K562 (cell line): ENCODE measurements at regions not wholly inside any gene's neighbourhood (a gene's known extent, or its start where the extent isn't known, plus 50 kb on each side); places are given as distances from the start of the nearest gene placed in this dataset.

Source experiments
- CBFA2T3 ChIP-seq: fragments of 450-650 bp; IDR thresholded peaks from 2 replicates; pipeline ENCODE4 v1.6.1; 2017
- CBX2 ChIP-seq: fragments of 200-600 bp; sonication (generic); IDR thresholded peaks from one replicate; pipeline ENCODE4 v1.6.1; 2012; ENCODE audit warnings: mild to moderate bottlenecking, low read length, inconsistent platforms; ENCODE audit not compliant: insufficient read depth, poor library complexity, severe bottlenecking
- ETS2 ChIP-seq: IDR thresholded peaks from 2 replicates; pipeline ENCODE4 v1.6.1; 2016; ENCODE audit warnings: borderline replicate concordance, missing genetic modification characterization, mild to moderate bottlenecking, moderate library complexity, missing compliant biosample characterization; ENCODE audit not compliant: poor library complexity, severe bottlenecking
- FOSL1 ChIP-seq: fragments of 200-800 bp; sonication (Bioruptor generic); conservative IDR thresholded peaks from 2 replicates; pipeline ENCODE4 v1.6.1; 2016; ENCODE audit warnings: missing genetic modification characterization, missing compliant biosample characterization
- KLF1 ChIP-seq: fragments of 450-650 bp; IDR thresholded peaks from 2 replicates; pipeline ENCODE4 v1.6.1; 2016; ENCODE audit warnings: missing genetic modification characterization, missing compliant biosample characterization
- MAFK ChIP-seq: IDR thresholded peaks from 2 replicates; pipeline ENCODE4 v1.6.1; 2011; ENCODE audit warnings: low read length, improper control_type of control experiment
- NCOR1 ChIP-seq: fragments of 450-650 bp; IDR thresholded peaks from 2 replicates; pipeline ENCODE4 v1.6.1; 2016; ENCODE audit warnings: mild to moderate bottlenecking, moderate library complexity
- NFIC ChIP-seq: fragments of 450-650 bp; IDR thresholded peaks from 2 replicates; pipeline ENCODE4 v1.6.1; 2017; ENCODE audit warnings: mild to moderate bottlenecking, inconsistent platforms
- POLR2B ChIP-seq: fragments of 450-650 bp; IDR thresholded peaks from 2 replicates; pipeline ENCODE4 v1.6.1; 2018; ENCODE audit warnings: low read depth; ENCODE audit not compliant: partially characterized antibody
- RBM39 ChIP-seq: fragments of 200-400 bp; formaldehyde crosslinking; optimal IDR thresholded peaks from 2 replicates; pipeline ENCODE3; 2018; ENCODE audit warnings: low read depth, low read length
- TF ChIP-seq, protein P1 (sequence below): IDR thresholded peaks from 3 replicates; pipeline ENCODE4 v1.6.1; 2011; ENCODE audit warnings: borderline replicate concordance, mild to moderate bottlenecking, moderate library complexity; ENCODE audit not compliant: insufficient read length; ENCODE audit errors: extremely low read depth
- TF ChIP-seq, protein P2 (sequence below), 2 experiments: fragments of 450-650 bp in 1 of 2; sonication (generic) in 1 of 2; formaldehyde crosslinking in 1 of 2; IDR thresholded peaks; 2 replicates each; pipeline versions ENCODE4 v1.7.1 to v1.9.0; 2016 to 2022; ENCODE audit warnings: inconsistent platforms in 1 of 2, mild to moderate bottlenecking in 1 of 2, missing genetic modification reagents in 1 of 2
- TF ChIP-seq, protein P3 (sequence below): fragments of 250-450 bp; sonication (Bioruptor Pico); IDR thresholded peaks from 2 replicates; pipeline ENCODE4 v1.8.0; 2022; ENCODE audit warnings: moderate library complexity, mild to moderate bottlenecking, inconsistent platforms
- TF ChIP-seq, protein P4 (sequence below): fragments of 450-650 bp; IDR thresholded peaks from 2 replicates; pipeline ENCODE4 v1.6.1; 2017; ENCODE audit warnings: mild to moderate bottlenecking, moderate library complexity

DNA sequence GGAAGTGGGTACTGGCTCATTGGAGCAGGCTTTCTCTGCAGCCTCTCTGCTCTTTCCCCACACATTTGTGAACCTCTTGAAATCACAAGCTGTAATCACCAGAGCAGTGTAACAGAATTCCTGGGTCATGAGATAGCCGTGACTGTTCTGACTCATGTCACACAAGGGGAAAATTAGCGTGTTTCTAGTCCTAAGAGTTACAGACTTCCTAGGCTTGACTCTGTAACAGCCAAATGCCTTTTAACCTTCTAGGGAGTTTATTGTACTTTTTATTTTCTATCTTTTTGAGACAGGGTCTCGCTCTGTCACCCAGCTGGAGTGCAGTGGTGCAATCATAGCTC, 54.7 kb upstream of the TRAK1 start (continued):
- TF ChIP-seq, protein P1, sequence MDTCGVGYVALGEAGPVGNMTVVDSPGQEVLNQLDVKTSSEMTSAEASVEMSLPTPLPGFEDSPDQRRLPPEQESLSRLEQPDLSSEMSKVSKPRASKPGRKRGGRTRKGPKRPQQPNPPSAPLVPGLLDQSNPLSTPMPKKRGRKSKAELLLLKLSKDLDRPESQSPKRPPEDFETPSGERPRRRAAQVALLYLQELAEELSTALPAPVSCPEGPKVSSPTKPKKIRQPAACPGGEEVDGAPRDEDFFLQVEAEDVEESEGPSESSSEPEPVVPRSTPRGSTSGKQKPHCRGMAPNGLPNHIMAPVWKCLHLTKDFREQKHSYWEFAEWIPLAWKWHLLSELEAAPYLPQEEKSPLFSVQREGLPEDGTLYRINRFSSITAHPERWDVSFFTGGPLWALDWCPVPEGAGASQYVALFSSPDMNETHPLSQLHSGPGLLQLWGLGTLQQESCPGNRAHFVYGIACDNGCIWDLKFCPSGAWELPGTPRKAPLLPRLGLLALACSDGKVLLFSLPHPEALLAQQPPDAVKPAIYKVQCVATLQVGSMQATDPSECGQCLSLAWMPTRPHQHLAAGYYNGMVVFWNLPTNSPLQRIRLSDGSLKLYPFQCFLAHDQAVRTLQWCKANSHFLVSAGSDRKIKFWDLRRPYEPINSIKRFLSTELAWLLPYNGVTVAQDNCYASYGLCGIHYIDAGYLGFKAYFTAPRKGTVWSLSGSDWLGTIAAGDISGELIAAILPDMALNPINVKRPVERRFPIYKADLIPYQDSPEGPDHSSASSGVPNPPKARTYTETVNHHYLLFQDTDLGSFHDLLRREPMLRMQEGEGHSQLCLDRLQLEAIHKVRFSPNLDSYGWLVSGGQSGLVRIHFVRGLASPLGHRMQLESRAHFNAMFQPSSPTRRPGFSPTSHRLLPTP: no peak
- no peak for TF ChIP-seq NFIC
- no peak for TF ChIP-seq POLR2B
- TF ChIP-seq, protein P2, sequence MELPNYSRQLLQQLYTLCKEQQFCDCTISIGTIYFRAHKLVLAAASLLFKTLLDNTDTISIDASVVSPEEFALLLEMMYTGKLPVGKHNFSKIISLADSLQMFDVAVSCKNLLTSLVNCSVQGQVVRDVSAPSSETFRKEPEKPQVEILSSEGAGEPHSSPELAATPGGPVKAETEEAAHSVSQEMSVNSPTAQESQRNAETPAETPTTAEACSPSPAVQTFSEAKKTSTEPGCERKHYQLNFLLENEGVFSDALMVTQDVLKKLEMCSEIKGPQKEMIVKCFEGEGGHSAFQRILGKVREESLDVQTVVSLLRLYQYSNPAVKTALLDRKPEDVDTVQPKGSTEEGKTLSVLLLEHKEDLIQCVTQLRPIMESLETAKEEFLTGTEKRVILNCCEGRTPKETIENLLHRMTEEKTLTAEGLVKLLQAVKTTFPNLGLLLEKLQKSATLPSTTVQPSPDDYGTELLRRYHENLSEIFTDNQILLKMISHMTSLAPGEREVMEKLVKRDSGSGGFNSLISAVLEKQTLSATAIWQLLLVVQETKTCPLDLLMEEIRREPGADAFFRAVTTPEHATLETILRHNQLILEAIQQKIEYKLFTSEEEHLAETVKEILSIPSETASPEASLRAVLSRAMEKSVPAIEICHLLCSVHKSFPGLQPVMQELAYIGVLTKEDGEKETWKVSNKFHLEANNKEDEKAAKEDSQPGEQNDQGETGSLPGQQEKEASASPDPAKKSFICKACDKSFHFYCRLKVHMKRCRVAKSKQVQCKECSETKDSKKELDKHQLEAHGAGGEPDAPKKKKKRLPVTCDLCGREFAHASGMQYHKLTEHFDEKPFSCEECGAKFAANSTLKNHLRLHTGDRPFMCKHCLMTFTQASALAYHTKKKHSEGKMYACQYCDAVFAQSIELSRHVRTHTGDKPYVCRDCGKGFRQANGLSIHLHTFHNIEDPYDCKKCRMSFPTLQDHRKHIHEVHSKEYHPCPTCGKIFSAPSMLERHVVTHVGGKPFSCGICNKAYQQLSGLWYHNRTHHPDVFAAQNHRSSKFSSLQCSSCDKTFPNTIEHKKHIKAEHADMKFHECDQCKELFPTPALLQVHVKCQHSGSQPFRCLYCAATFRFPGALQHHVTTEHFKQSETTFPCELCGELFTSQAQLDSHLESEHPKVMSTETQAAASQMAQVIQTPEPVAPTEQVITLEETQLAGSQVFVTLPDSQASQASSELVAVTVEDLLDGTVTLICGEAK (IDR thresholded peaks at IDR 0.05): no peak
- TF ChIP-seq, protein P2 (CRISPR knock-in tag; IDR thresholded peaks at IDR 0.05): no peak
- TF ChIP-seq CBFA2T3: peak; percentile 64
- no peak for TF ChIP-seq CBX2
- no peak for TF ChIP-seq KLF1 (tag)
- TF ChIP-seq FOSL1 (tag): peak; percentile 91
- TF ChIP-seq, protein P3, sequence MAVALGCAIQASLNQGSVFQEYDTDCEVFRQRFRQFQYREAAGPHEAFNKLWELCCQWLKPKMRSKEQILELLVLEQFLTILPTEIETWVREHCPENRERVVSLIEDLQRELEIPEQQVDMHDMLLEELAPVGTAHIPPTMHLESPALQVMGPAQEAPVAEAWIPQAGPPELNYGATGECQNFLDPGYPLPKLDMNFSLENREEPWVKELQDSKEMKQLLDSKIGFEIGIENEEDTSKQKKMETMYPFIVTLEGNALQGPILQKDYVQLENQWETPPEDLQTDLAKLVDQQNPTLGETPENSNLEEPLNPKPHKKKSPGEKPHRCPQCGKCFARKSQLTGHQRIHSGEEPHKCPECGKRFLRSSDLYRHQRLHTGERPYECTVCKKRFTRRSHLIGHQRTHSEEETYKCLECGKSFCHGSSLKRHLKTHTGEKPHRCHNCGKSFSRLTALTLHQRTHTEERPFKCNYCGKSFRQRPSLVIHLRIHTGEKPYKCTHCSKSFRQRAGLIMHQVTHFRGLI (CRISPR knock-in tag): no peak
- TF ChIP-seq, protein P4, sequence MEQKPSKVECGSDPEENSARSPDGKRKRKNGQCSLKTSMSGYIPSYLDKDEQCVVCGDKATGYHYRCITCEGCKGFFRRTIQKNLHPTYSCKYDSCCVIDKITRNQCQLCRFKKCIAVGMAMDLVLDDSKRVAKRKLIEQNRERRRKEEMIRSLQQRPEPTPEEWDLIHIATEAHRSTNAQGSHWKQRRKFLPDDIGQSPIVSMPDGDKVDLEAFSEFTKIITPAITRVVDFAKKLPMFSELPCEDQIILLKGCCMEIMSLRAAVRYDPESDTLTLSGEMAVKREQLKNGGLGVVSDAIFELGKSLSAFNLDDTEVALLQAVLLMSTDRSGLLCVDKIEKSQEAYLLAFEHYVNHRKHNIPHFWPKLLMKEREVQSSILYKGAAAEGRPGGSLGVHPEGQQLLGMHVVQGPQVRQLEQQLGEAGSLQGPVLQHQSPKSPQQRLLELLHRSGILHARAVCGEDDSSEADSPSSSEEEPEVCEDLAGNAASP: no peak
- TF ChIP-seq RBM39: no peak
- peak; percentile 13; the same call in 1 of the 2 replicates for TF ChIP-seq NCOR1
- TF ChIP-seq ETS2 (tag): no peak
- TF ChIP-seq MAFK: peak; percentile 27; the same call in 1 of the 2 replicates
